Neural crest cell (in vitro differentiated cells): ENCODE measurements at regions not wholly inside any gene's neighbourhood (a gene's known extent, or its start where the extent isn't known, plus 50 kb on each side); places are given as distances from the start of the nearest gene placed in this dataset.

Source experiments
- DNase-seq: peaks from one replicate; pipeline ENCODE4 v3.0.0; 2021; ENCODE audit warnings: low read depth, mixed read lengths, low spot score
- H3K27ac Mint-ChIP-seq: one replicate; pipeline ENCODE4 v1.8.0; 2021; ENCODE audit warnings: mild to moderate bottlenecking, mixed read lengths; ENCODE audit not compliant: unreplicated experiment
- H3K27me3 Mint-ChIP-seq: 2 replicates; pipeline ENCODE4 v1.8.0; 2021; ENCODE audit warnings: low read depth, mild to moderate bottlenecking, mixed read lengths
- H3K36me3 Mint-ChIP-seq: 2 replicates; pipeline ENCODE4 v1.8.0; 2021; ENCODE audit warnings: low read depth, mild to moderate bottlenecking, mixed read lengths
- H3K4me1 Mint-ChIP-seq: 2 replicates; pipeline ENCODE4 v1.8.0; 2021; ENCODE audit warnings: mixed read lengths
- H3K4me3 Mint-ChIP-seq: one replicate; pipeline ENCODE4 v1.8.0; 2021; ENCODE audit warnings: mild to moderate bottlenecking, mixed read lengths
- H3K9me3 Mint-ChIP-seq: 2 replicates; pipeline ENCODE4 v1.8.0; 2021; ENCODE audit warnings: mixed read lengths
- CTCF ChIP-seq: fragments of 200-600 bp; sonication (generic); conservative IDR thresholded peaks from 2 replicates; pipeline ENCODE4 v1.5.0; 2021; ENCODE audit warnings: antibody characterized with exemption, mild to moderate bottlenecking

- no peak overlapping the region for H3K27ac Mint-ChIP-seq
- H3K27me3 Mint-ChIP-seq = no peaks in the 10 kb centered on the region
- H3K36me3 Mint-ChIP-seq = no peaks in the 10 kb centered on the region
- no peak overlapping the region for H3K4me3 Mint-ChIP-seq
- H3K9me3 Mint-ChIP-seq = peaks cover 6% of the 10 kb centered on the region
- no peak for DNase-seq
- H3K4me1 Mint-ChIP-seq = peaks cover 8% of the 10 kb centered on the region
- TF ChIP-seq CTCF = no peak
These were observed 687.3 kb upstream of the ACTRT1 start for GRCh38 chrX:128739539-128739938.

- no peak for DNase-seq
- Mint-ChIP-seq H3K27ac (no peak overlapping the region), H3K36me3 (peaks cover 6% of the 10 kb centered on the region), H3K9me3 (peaks cover 3% of the 10 kb centered on the region), H3K27me3 (no peaks in the 10 kb centered on the region), H3K4me1 (no peaks in the 10 kb centered on the region), H3K4me3 (no peak overlapping the region)
- TF ChIP-seq CTCF = no peak
These were observed 676.7 kb upstream of the ACTRT1 start for GRCh38 chrX:128728943-128729342.

GRCh38 chrX:128717635-128718578, 665.7 kb upstream of the ACTRT1 start:
- no peak for TF ChIP-seq CTCF
- Mint-ChIP-seq H3K4me3 (no peak overlapping the region), H3K9me3 (no peaks in the 10 kb centered on the region), H3K27ac (no peak overlapping the region), H3K36me3 (no peaks in the 10 kb centered on the region), H3K4me1 (no peaks in the 10 kb centered on the region), H3K27me3 (no peaks in the 10 kb centered on the region)
- DNase-seq = no peak

GRCh38 chrX:128714425-128714824, 662.2 kb upstream of the ACTRT1 start:
- H3K36me3 Mint-ChIP-seq = no peaks in the 10 kb centered on the region
- no peak overlapping the region for H3K27ac Mint-ChIP-seq
- DNase-seq = no peak
- TF ChIP-seq CTCF = no peak
- H3K4me1 Mint-ChIP-seq = peaks cover 7% of the 10 kb centered on the region
- H3K27me3 Mint-ChIP-seq = no peaks in the 10 kb centered on the region
- no peak overlapping the region for H3K4me3 Mint-ChIP-seq
- H3K9me3 Mint-ChIP-seq = no peaks in the 10 kb centered on the region

GRCh38 chrX:128699716-128700285, 647.6 kb upstream of the ACTRT1 start:
- DNase-seq = no peak
- Mint-ChIP-seq H3K36me3 (no peaks in the 10 kb centered on the region), H3K4me1 (no peaks in the 10 kb centered on the region), H3K4me3 (no peak overlapping the region), H3K9me3 (no peaks in the 10 kb centered on the region), H3K27ac (no peak overlapping the region), H3K27me3 (no peaks in the 10 kb centered on the region)
- TF ChIP-seq CTCF = no peak
